GM20000 (cell line): ENCODE measurements at regions not wholly inside any gene's neighbourhood (a gene's known extent, or its start where the extent isn't known, plus 50 kb on each side); places are given as distances from the start of the nearest gene placed in this dataset.

Source experiments
- DNase-seq: peaks from one replicate; pipeline ENCODE4 v3.0.0; 2012; ENCODE audit warnings: low spot score
- CTCF ChIP-seq: IDR thresholded peaks from 2 replicates; pipeline ENCODE4 v1.5.1; 2012; ENCODE audit warnings: mild to moderate bottlenecking, control low read depth; ENCODE audit errors: extremely low read depth, missing control alignments

GRCh38 chr16:85396879-85397871 is 215.9 kb upstream of the GSE1 start:
- no peak for DNase-seq
- peak; percentile 13 for TF ChIP-seq CTCF

GRCh38 chr16:85398050-85398451 is 215.1 kb upstream of the GSE1 start:
- no peak for TF ChIP-seq CTCF

GRCh38 chr16:85398688-85399582 is 214.2 kb upstream of the GSE1 start:
- DNase-seq = no peak
- TF ChIP-seq CTCF = no peak

More at GRCh38 chr16:85398050-85398451, 215.1 kb upstream of the GSE1 start:
- DNase-seq = no peak

- no peak for TF ChIP-seq CTCF
- DNase-seq = no peak
These were observed 213.4 kb upstream of the GSE1 start for GRCh38 chr16:85399583-85400284.

- no peak for DNase-seq
- no peak for TF ChIP-seq CTCF
These were observed 212.6 kb upstream of the GSE1 start for GRCh38 chr16:85400305-85401205.

GRCh38 chr16:85401370-85401916 is 211.7 kb upstream of the GSE1 start:
- no peak for DNase-seq
- TF ChIP-seq CTCF = no peak
